Breast epithelium (tissue), 4 donors: ENCODE measurements at regions not wholly inside any gene's neighbourhood (a gene's known extent, or its start where the extent isn't known, plus 50 kb on each side); places are given as distances from the start of the nearest gene placed in this dataset.

Experiments
- DNase-seq, 2 donors: peaks; one replicate each; pipeline ENCODE4 v3.0.0-alpha.2; 2019; ENCODE audit warnings: low spot score in 2 of 2
- H3K27ac ChIP-seq, 2 donors: fragments of 200-600 bp; sonication (generic) in 1 of 2; one replicate each; pipeline ENCODE4 v1.5.1; 2016 to 2019; ENCODE audit warnings: mild to moderate bottlenecking in 1 of 2
- H3K27me3 ChIP-seq, 2 donors: fragments of 200-600 bp; sonication (generic) in 1 of 2; one replicate each; pipeline versions ENCODE4 v1.5.1 to v1.6.0; 2017 to 2019; ENCODE audit warnings: control low read depth in 1 of 2, mild to moderate bottlenecking in 1 of 2
- H3K36me3 ChIP-seq: fragments of 200-600 bp; one replicate; pipeline ENCODE4 v1.5.1; 2019
- H3K4me1 ChIP-seq, 2 donors: fragments of 200-600 bp; sonication (generic); one replicate each; pipeline ENCODE4 v1.5.1; 2016 to 2019; ENCODE audit warnings: control low read depth in 1 of 2
- H3K4me3 ChIP-seq, 3 donors: fragments of 200-600 bp; sonication (generic); 1 replicate in 2 of 3; 2 replicates in 1 of 3; pipeline ENCODE4 v1.5.1; 2016 to 2019; ENCODE audit warnings: mild to moderate bottlenecking in 3 of 3, moderate library complexity in 2 of 3
- H3K9me3 ChIP-seq, 2 donors: fragments of 200-600 bp; sonication (generic) in 1 of 2; one replicate each; pipeline ENCODE4 v1.5.1; 2016 to 2019; ENCODE audit warnings: control low read depth in 1 of 2
- POLR2A ChIP-seq: fragments of 450-650 bp; IDR thresholded peaks from one replicate; pipeline ENCODE4 v1.6.1; 2016; ENCODE audit warnings: antibody characterized with exemption, mild to moderate bottlenecking, moderate library complexity
- POLR2AphosphoS5 ChIP-seq, 3 donors: sonication (generic); formaldehyde crosslinking; IDR thresholded peaks; one replicate each; pipeline ENCODE4 v1.6.1; 2017; ENCODE audit warnings: antibody characterized with exemption in 3 of 3
- intact Hi-C: fragments of 100-400 bp; cut with DNase I; formaldehyde crosslinking; loops from one replicate; pipeline ENCODE4 v1.15.1; 2023; ENCODE audit warnings: low total_unique reads
- TF ChIP-seq, protein P1 (sequence below), 3 donors: fragments of 450-650 bp; IDR thresholded peaks; one replicate each; pipeline ENCODE4 v1.5.1; 2016 to 2017; ENCODE audit warnings: antibody characterized with exemption in 3 of 3, mild to moderate bottlenecking in 3 of 3, moderate library complexity in 3 of 3

DNA sequence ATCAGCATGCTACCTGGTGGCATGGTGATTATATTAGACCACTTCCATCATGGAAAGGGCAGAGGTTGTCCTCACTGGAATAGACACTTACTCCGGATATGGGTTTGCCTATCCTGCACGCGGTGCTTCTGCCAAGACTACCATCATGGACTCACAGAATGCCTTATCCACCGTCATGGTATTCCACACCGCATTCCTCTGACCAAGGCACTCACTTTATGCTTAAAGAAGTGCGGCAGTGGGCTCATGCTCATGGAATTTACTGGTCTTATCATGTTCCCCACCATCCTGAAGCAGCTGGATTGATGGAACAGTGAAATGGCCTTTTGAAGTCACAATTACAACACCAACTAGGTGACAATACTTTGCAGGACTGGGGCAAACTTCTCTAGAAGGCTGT lies 109.2 kb upstream of the DRD2 start:
- intact Hi-C loops, result no loop called here
- Histone ChIP-seq H3K27ac (no peak overlapping the region), H3K4me1 (no peaks in the 10 kb centered on the region), H3K9me3 (no peaks in the 10 kb centered on the region), H3K36me3 (no peaks in the 10 kb centered on the region), H3K4me3 (no peak overlapping the region), H3K27me3 (no peaks in the 10 kb centered on the region)
- TF ChIP-seq, protein P1, sequence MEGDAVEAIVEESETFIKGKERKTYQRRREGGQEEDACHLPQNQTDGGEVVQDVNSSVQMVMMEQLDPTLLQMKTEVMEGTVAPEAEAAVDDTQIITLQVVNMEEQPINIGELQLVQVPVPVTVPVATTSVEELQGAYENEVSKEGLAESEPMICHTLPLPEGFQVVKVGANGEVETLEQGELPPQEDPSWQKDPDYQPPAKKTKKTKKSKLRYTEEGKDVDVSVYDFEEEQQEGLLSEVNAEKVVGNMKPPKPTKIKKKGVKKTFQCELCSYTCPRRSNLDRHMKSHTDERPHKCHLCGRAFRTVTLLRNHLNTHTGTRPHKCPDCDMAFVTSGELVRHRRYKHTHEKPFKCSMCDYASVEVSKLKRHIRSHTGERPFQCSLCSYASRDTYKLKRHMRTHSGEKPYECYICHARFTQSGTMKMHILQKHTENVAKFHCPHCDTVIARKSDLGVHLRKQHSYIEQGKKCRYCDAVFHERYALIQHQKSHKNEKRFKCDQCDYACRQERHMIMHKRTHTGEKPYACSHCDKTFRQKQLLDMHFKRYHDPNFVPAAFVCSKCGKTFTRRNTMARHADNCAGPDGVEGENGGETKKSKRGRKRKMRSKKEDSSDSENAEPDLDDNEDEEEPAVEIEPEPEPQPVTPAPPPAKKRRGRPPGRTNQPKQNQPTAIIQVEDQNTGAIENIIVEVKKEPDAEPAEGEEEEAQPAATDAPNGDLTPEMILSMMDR (IDR thresholded peaks at IDR 0.05), result no peak
- TF ChIP-seq POLR2A (no peak), POLR2AphosphoS5 (IDR thresholded peaks at IDR 0.05) (no peak)
- no peak for DNase-seq

DNA sequence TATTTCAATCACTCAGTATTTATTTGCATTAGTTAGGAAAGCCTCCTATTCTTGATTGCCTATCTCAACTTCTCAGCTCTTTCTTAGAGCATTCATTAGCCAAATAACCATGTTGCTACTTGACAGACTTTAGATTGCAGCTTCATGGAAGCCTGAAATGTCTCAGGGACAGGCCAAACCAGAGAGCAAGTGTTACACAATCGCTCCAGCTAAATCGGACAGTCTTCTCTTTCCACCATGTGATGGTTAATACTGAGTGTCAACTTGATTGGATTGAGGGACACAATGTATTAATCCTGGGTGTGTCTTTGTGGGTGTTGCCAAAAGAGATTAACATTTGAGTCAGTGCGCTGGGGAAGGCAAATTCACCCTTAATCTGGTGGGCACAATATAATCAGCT lies 106.5 kb upstream of the DRD2 start:
- Histone ChIP-seq H3K4me1 (no peaks in the 10 kb centered on the region), H3K36me3 (no peaks in the 10 kb centered on the region), H3K9me3 (no peaks in the 10 kb centered on the region), H3K27ac (no peak overlapping the region), H3K27me3 (no peaks in the 10 kb centered on the region), H3K4me3 (no peak overlapping the region)
- TF ChIP-seq POLR2A (no peak), POLR2AphosphoS5 (IDR thresholded peaks at IDR 0.05) (no peak)
- TF ChIP-seq, protein P1 (IDR thresholded peaks at IDR 0.05), result no peak
- intact Hi-C loops, result no loop called here
- DNase-seq, result no peak

DNA sequence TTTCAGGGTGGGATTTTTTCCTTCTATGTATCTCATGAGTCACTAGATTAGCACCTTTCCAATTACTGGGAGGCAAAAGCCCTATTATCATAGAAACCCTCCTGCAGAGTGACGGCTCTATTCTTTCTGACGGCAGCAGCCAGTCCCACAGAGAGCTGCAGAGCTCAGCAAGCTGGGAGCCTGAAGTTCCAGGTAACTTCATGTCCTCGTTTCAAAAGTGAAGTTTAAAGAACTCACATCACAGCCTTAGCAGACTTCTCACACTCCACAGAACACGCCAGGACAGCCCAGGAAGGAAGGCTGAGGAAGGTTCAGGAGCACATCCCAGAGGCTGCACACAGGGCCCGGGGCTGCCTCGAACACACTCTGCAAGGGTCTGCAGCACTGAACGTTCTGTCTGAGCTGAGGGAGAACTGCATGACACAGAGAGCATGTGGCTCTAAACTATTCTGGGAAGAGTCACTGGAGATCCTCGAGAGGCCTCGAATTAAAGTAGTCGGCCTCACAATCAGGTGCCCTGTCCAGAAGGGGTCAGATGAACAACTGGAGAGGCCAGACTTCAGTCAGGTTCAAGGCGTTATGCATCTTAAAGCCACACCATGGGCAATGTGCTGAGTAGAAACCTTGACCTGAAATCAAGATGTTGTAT lies 104.2 kb upstream of the DRD2 start:
- Histone ChIP-seq H3K36me3 (no peaks in the 10 kb centered on the region), H3K4me3 (no peak overlapping the region), H3K27me3 (no peaks in the 10 kb centered on the region), H3K9me3 (no peaks in the 10 kb centered on the region), H3K27ac (no peak overlapping the region), H3K4me1 (no peaks in the 10 kb centered on the region)
- TF ChIP-seq, protein P1 (IDR thresholded peaks at IDR 0.05), result no peak
- TF ChIP-seq POLR2AphosphoS5 (IDR thresholded peaks at IDR 0.05) (no peak), POLR2A (no peak)
- intact Hi-C loops, result no loop called here
- DNase-seq, result no peak

DNA sequence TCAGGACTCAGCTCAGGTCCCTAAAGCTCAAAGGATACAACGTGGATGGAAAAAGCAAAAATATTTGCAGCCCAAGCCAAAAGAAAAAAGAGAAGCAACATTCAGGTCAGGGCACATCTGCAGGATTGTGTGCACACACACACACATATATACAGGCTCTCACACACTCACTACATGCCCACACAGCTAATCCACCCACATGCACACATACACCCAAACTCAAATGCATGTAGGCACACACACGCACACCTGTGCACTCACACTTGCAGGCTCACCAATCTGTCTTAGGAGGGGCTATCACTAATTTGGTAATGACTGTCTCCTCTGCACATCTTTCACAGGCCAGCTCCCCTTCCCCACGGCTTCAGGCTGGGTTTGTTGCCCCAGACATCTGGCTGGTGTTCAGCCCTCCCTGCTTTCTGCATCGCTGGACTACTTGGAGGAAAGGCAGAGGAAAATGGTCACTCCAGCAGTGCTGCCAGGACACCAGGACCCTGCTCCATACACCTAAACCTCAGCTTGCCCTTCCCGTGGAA lies 103.6 kb upstream of the DRD2 start:
- H3K27ac ChIP-seq, result no peak overlapping the region
- H3K36me3 ChIP-seq, result no peaks in the 10 kb centered on the region
- TF ChIP-seq, protein P1 (IDR thresholded peaks at IDR 0.05), result no peak
- TF ChIP-seq POLR2AphosphoS5 (IDR thresholded peaks at IDR 0.05), result no peak
- TF ChIP-seq POLR2A, result no peak
- no peak for DNase-seq
- no peaks in the 10 kb centered on the region for H3K27me3 ChIP-seq
- no peaks in the 10 kb centered on the region for H3K9me3 ChIP-seq
- H3K4me1 ChIP-seq, result no peaks in the 10 kb centered on the region
- intact Hi-C loops, result no loop called here
- no peak overlapping the region for H3K4me3 ChIP-seq

DNA sequence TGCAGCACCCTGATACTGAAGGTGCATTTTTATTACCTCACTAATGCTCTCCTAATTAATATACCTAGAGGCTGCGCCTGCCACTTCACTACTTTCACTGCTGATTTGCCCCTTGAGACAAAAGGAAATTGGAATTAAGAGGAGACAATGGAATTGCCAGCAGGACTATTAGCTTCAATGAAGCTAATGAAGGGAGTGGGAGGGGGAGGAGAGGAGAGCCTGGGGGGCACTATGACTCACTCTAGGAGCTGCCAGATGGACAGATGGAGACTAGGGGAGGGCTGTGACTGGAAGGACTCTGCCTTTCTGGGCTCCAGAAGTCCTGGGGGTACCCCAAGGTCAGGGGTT lies 102.8 kb upstream of the DRD2 start:
- no peak for DNase-seq
- Histone ChIP-seq H3K36me3 (no peaks in the 10 kb centered on the region), H3K27me3 (no peaks in the 10 kb centered on the region), H3K4me3 (no peak overlapping the region), H3K27ac (no peak overlapping the region), H3K9me3 (no peaks in the 10 kb centered on the region), H3K4me1 (no peaks in the 10 kb centered on the region)
- TF ChIP-seq POLR2AphosphoS5 (IDR thresholded peaks at IDR 0.05), result no peak
- TF ChIP-seq, protein P1 (IDR thresholded peaks at IDR 0.05), result no peak
- TF ChIP-seq POLR2A, result no peak
- intact Hi-C loops, result no loop called here
